HG03565 (cell line): ENCODE measurements at regions not wholly inside any gene's neighbourhood (a gene's known extent, or its start where the extent isn't known, plus 50 kb on each side); places are given as distances from the start of the nearest gene placed in this dataset.
"Not testable (repeated sequence)": the region's sequence is repeated elsewhere in the genome, so short reads cannot be mapped to it uniquely, and the experiment has no call there.

Source experiments
- ATAC-seq: cut with Tn5 transposase; IDR thresholded peaks from one replicate; pipeline ENCODE4 v1.9.1; 2021; ENCODE audit warnings: mild to moderate bottlenecking, moderate library complexity; ENCODE audit not compliant: unreplicated experiment

DNA sequence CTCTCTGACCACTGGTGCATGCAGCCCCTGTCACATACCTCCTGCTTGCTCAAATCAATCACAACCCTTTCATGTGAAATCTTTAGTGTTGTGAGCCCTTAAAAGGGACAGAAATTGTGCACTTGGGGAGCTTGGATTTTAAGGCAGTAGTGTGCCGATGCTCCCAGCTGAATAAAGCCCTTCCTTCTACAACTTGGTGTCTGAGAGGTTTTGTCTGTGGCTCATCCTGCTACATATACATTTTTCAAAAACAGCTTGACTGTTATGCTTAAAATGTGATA is 413.8 kb downstream of the DAD1 start:
- ATAC-seq: not testable (repeated sequence)

DNA sequence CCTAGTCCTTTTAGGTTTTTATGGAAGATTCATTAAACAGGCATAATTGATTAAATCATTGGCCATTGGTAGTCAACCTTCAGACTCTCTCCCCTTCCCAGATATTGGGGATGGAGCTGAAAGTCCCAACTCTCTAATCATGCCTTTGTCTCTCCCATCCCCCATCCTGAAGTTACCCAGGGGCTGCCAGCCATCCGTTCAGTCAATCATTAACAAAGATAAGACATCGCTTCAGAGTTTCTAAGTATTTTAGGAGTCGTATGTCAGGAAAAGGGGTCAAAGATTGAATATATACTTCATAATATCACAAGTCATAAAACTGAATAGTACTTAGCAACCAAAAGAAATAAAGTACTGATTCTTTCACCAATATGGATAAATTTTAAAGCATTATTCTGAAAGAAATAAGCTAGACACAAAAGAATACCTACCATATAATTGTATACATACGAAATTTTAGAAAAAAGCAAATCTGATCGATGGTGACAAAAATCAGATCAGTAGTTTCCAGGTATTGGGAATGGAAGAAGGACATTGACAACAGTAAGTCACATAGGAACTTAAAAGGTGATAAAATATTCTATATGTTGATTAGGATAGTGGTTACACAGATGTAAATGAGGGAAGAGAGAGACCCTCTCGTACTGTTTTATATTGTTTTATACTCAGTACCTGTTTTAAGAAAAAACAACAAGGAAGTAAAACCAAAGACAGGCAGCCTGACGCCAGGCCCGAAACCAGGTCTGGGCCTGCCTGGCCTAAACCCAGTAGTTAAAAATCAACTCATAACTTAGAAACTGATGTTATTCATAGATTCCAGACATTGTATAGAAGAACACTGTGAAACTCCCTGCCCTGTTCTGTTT is 414.4 kb downstream of the DAD1 start:
- ATAC-seq: no peak

DNA sequence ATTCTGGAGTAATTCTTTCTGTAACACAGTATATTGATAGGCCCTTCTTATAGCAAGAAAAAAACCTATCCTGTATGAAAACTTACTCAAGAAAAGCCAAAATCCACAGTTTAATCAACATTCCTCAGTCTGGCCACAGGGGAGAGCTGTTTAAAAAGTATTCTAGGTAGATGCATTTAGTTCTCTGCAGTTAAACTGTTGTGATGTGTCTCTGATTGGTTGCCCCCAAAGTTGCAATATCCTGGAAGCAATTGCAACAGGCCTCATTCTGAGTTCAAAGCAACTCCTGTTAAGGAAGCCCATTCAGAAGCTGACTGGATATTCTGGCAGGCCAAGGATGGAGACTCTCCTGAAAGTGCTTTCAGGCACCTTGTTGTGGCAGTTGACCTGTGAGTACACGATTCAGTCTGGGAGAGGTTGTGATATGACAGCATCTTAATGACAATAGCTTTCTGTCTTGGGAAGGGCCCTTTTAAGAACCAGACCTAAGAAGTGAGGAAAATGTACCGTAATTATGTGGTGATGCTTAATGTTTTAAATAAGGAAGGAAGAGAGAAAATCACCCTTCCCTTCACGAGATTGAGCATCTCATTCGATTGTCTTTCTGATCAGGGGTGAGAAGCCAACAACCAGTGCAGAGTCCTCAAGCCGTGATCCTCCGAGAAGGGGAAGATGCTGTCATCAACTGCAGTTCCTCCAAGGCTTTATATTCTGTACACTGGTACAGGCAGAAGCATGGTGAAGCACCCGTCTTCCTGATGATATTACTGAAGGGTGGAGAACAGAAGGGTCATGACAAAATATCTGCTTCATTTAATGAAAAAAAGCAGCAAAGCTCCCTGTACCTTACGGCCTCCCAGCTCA is 420.7 kb downstream of the DAD1 start:
- no peak for ATAC-seq

DNA sequence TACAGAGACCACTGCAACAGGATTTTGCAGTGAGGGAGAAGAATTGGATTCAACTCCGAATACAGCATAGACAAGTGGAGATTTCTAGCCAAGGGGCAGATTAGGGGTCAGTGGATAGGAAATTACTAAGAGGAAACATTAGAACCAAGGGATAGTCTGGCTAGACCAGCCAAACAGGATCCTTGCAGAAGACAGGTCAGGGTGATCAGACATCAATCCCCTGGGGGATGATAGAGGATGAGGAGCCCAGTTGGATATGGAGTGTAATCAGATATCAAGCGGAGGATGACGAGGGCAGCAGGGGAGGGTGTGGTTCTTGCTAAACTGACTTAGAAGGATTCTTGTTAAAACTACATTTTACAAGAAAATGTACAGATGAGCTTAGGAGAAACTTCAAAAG is 424.4 kb downstream of the DAD1 start:
- ATAC-seq: no peak

DNA sequence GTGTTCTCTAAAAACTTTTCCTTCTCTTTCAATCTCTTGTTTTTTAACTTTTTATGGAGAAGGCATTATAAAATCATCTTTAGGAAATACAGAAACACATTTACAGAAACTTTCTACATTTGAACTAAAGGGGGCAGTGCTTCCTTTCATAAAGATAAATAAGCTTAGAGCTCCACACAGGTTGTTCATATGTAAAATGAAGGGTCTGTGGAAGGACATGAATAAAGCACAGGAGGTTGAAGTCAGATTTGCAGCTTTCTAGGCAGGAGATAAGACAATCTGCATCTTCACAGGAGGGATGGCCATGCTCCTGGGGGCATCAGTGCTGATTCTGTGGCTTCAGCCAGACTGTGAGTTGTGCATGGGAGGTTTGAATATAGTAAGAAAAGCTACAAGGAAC is 426.0 kb downstream of the DAD1 start:
- no peak for ATAC-seq

DNA sequence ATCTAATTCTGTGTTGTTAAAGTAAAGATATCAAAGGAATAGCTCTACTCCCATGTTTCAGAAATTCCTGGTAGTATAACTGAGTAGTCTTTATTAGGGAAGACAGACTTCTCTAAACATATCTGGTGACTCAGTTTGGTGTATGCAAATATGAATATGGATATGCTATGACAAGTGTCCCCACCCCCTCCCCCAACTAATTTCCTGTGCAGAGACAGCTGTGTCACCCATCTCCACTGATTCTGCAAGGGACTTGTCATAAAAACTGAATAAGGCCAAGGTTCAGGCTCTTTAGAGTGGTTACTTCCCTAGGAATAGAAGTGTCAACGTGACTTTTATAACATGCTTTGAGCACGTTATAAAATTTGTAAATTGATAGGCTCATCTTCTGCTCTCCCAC is 429.1 kb downstream of the DAD1 start:
- ATAC-seq: no peak

DNA sequence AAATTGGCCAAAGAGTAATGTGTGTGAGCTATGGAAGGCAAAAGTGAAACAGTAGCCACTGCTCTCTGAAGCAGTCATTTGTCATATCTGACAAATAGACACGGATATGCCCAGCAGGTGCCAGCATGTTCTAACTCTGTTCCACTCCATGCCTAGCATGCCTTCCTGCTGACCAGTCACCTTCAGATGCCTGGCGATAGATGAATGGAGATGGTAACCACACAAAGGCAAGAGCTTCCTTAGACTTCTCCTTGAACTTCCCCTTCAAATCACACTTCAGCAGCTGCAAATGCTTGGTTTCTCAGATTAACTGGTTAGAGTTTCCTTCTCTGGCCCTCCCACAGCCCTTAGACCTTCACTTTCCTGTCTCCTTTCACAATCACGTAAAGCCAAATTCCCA is 429.9 kb downstream of the DAD1 start:
- ATAC-seq: no peak

DNA sequence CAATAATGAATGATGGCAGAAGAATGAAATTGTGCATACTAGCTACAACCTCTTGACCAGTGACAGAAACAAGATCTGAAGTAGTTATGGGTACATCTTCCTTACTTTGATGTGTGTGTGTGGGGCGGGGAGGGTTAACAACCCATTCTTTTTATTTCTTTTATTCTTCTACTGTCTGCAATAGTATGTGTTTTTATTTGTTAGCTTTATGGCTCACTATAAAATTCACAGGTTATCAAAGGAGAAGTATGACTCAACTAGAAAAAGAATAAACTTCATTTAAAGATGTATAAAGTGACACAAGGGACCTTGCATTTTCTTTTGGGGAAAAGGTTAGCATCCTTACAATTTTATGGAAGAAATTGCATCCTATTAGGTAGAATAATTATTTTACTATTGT is 430.5 kb downstream of the DAD1 start:
- no peak for ATAC-seq

DNA sequence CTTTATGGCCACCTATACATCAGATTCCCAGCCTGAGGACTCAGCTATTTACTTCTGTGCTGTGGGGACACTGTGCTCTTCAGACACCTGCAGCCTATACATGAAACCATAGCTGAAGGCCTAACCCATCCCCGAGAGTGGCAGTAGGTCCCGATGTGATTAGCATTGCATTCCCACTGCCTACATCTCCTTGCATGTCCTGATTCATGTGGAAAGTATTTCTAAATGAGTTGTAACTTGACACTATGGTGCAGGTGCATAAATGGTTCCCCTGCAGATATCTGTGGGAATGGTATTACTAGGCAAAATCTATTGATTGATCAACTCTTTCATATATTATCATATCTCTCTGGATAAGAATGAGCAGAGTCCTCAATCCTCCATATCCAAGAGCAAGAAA is 433.5 kb downstream of the DAD1 start:
- no peak for ATAC-seq

DNA sequence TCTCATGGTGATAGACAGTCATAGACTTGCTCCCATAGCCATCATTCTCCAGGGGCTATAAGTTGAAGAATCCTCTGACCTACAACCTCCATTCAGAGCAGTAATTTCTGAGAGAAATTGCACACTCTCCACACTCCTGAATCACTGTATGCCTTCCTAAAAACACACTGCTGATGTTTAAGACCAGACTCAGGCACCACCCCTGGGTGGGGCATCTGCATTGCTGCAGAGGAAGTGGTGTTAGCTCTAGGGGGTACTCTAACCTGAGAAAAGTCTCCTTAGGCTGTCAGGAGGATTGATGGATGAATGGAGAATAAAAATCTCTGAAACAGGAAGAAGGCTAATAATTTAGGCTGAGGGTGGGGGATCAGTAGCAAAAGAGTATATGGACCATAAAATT is 436.1 kb downstream of the DAD1 start:
- ATAC-seq: no peak

DNA sequence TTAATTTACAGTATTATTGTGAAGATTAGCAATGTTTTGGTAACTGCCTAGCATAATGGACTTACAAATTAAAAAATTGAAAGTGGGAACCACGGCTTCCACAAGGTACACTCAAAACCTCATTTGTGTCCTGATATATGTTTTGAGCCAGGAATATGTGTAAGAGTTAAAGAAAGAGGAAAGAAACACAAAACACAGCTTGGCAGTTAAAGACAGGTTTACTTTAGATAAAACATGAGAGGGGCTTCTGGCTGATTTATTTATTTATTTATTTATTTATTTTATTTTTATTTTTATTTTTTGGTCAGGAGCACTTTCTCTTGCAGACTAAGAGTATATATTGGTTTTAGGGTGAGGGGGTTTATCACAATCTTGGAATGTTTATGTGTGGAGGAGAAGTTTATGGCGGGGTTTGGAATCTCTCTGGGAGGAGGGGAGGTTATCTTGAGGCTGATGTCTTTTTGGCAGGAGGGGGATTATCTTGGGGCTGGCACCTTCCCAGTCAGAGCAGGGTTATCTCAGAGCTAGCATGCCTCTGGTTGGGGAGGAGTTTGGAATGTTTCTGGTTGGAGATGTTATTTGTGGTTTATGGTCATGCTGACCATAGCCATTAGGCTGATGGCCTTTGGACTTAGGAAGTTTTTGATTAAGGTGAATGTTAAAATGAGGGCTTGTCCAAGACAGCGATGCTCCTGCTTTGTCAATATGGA is 436.7 kb downstream of the DAD1 start:
- ATAC-seq: no peak

DNA sequence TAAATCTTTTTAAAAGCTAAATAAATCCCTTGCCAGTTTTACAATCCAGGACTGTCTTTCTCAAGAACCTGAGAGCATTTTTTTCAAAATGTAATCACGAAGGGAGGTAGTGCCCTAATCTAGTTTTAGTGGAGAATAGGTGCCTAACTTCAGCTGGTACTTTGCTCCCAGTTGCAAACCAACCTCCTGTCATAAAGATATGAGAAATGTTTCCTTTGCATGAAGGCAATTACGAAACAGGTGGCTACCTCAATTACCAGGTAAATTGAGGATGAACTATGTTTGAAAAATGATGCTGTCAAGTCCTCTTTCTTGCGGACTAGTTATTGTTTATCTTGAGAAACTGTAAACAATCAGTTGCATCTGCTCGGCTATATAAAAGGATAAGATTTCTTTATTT is 437.9 kb downstream of the DAD1 start:
- ATAC-seq: no peak

DNA sequence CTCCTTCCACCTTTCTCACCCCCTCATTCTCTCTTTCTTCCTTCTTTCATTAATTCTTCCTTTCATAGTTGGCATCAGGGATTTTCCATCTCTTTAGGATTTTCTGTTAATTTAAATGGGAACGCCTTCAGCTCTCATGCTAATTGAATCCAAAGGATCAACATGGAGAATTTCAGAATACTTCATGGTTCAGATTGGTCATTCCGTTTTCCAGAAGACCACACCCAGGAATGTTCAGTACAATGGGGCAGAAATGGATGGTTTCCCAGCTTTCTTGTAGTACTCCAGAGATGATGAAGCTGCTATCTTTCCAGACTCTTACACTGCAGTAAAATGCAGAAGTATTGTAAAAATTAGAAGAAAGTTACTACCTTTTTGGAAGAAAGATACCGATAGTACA is 440.0 kb downstream of the DAD1 start:
- no peak for ATAC-seq

DNA sequence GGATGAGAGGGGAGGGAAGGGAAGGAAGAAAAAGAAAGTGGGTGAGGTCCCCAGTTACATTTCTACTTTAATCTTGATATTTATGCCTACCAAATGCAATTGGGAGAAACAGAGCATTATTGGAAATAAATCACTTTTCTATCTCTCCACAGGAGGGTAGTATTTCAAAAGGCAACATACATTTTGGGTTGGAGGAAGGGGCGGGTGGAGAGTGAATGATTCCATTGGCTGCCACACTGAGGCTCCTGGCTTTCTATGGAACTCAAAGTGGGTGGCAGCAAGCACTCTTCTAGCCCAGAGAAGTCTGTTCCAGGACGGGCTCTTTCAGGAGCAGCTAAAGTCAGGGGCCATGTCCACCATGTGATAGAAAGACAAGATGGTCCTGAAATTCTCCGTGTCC is 441.3 kb downstream of the DAD1 start:
- no peak for ATAC-seq

DNA sequence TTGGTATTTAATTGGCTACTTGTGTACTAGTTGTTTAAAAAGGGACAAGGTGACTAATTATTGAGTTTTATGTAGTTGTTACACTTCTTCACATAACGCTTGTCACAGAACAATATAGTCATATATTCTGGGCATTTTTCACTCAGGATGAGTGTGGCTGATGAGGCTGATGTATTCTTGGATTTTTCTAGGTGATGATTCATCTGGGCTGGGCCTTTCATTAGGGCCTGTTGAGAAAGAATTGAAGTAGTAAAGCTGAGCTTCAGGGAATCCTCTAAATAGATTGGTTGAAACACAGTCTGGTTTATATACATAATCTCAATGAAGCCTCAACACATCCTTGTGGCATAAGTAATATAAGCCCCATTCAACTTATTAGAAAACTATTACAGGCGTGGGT is 445.7 kb downstream of the DAD1 start:
- no peak for ATAC-seq

DNA sequence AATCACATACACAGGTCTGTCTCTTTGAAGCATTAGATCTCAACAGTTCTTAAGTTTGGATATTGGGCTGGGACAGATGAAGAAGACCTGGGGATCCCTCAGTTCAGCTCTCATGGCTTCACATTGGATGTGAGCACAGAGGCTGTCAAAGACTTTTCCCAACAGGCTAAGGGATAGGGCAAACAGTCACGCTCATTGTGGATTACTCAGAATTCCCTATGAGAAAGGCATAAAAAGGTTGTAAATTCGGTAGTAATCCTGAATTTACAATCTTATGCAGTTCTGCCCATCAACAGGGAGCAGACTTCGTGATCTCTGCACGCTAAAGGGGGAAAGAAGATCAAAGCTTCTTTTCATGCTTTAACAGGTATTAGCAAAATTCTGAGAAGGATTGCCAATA is 448.4 kb downstream of the DAD1 start:
- ATAC-seq: no peak

DNA sequence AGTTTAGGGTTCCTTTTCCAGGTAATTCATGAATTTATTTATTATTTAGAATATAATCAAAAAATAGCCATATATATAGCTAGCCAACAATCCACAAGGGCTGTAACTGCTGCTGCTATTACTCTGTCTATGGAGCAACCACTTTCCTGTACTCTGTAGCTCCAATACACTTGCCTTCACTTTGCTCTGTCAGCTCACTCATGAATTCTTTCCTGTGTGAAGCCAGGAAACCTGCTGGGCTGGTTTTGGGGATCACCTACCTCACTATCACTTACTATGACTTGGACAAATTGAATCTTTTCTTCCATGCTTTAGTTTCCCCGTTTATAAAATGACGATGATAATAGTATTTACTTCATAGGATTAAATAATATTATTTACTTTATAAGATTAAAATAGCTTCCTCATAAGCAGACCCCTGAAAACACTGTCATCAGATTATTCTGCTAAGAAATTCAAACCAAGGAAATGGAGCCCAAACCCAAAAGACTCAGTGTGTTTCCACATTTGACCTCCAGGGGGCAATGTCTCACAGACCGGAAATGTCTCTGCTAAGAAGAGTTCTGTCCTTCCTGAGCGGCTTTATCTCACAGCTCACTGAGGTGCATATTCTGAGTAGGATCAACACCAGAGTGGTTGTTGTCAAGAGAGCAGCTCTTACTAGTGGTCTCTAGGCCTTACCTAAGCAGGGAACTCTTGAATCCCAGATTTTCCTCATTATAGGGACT is 457.1 kb downstream of the DAD1 start:
- ATAC-seq: no peak

DNA sequence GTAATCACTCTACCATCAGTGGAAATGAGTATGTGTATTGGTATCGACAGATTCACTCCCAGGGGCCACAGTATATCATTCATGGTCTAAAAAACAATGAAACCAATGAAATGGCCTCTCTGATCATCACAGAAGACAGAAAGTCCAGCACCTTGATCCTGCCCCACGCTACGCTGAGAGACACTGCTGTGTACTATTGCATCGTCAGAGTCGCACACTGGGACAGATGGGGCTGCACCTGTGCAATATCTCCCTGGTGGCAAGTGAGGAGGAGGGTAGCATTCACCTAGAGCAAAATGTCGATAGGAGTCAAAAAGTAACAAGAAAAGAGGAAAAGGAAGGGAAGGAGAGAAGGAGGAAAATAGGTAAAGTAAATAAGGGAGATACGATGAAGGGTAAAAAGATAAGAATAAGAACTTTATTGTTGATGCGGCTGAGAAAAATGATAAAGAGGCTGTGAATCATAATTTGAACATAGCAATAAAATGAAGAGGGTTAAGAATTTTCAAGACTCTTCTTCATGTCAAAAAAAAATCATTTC is 450.5 kb upstream of the OR4E1 start:
- no peak for ATAC-seq

DNA sequence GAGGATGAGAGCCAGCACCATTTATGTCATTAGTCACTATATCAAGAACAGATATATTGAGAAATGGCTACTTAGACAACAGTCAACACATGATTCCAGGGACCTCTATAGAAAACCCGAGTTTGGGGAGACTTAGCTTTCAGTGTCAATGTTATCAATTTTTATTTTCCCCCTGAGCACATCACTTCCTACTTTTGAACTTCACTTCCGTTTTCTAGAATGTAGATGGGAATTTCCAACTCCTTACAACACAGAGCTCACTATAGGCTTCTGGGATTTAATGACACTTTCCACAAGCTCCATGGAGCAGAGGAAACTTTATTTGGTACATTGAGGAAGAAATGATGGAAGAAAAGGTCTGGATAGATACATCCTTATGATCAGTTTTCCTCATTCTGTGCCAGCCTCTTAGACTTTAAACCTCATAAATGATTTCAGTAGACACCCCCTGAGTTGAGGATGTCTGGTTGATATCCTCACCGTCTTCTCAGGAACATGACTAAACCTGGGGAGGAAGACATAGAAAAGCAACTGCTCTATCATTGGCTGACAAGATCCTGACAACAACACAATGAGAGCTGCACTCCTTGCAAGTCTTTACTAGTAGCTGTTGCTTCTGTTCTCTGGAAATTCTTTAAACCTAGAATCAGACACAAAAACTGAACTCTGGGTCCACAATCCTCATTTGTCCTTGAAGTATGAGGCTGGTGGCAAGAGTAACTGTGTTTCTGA is 449.4 kb upstream of the OR4E1 start:
- no peak for ATAC-seq

DNA sequence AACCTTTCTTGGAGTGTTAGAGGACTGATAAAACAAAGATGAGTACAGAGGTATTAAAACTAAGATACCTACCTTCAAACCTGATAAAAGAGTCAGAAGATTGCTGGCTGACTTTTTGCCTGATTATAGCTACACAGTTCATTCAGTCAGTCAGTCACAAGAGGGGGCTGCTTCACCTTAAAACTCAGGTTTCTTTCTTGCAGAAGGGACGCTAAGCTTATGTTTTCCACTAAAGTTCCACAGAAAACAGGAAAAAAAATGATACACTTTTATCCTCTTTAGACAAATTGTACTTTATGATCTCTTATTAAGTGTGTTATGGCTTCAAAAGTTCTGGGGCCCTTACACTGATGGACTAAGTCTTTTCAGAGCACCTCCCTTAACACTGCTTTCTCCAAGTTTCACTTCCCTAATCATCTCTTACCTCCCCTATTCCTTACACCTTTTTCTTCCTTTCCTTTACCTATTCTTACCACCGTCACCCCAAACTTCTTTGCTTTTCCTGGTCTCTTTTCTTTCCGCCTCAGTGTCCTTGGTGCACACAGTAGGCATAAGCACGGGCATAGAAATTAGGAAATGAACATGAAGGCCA is 448.7 kb upstream of the OR4E1 start:
- ATAC-seq: no peak
